ENCODE measurements at regions not wholly inside any gene's neighbourhood (a gene's known extent, or its start where the extent isn't known, plus 50 kb on each side); places are given as distances from the start of the nearest gene placed in this dataset.

DNA sequence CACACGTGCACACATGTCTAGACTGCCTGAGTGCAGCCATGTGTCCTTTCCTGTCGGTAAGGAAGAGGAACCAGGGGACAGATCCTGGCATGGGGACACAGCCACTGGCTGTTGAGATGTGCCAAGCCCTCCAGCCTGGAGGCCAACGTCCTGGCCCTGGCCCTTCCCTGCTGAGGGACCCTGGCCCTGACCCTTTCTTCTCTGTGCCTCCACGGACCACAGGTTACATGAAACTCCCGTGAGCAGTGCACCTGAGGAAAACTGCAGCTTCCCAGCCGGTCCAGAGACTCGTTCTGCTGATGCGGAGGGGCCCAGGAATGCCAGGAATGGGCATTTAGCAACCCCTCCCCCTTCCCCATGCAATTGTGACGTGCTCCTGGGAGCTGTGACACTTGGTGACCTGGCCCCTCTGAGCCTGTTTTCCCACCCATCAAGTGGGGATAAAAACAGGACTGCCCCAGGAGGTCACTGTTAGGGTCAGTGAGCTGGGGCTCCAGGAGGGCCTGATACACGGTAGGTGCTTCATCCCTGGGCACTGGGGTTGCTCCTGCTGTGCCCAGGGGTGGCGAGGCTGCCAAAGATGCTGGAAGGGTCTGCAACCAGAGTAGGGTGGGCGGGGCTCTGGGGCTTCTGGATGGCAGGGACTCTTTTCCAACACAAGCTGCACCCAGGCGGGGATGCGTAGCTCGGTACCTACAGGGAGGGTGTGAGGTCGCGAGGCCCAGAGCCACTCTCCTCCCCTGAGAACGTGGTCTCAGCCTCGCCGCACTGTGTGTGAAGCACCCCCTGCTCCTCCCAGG is 151.5 kb downstream of the C9orf50 start:
- peaks cover 0 to 2% of the 10 kb centered on the region in 2 experiments for H4K20me1 ChIP-seq (replicated peaks in 1 of 2; ENCODE audit: control insufficient read depth in 1 of 2, insufficient read depth in 2 of 2, low read length in 2 of 2)
- H4K91ac ChIP-seq (replicated peaks; ENCODE audit: insufficient read length, low read length): peak overlapping the region; percentile 83
- peak overlapping the region; percentile 100 for H2BK12ac ChIP-seq (ENCODE audit: low read depth, low read length)
- peaks cover 0 to 2% (median 0%) of the 10 kb centered on the region in 4 experiments; a peak in 2 of 7 replicates for H3K27me3 ChIP-seq (replicated peaks in 1 of 4; ENCODE audit: control insufficient read depth in 3 of 4, extremely low read depth in 1 of 4, insufficient read depth in 3 of 4, low read length in 3 of 4)
- ChIA-PET CTCF (ENCODE audit: partially characterized antibody) (interaction anchor here (1.3 kb wide), 1 partner anchor 11 kb away, joined by 5 read pairs; no protein-coding TSS in a partner anchor), POLR2A (ENCODE audit: partially characterized antibody) (interaction anchor here (0.6 to 4.1 kb wide), 6 partner anchors 10 to 287 kb away, joined by 3 to 22 read pairs (median 4); no protein-coding TSS in a partner anchor)
- H3K56ac ChIP-seq (replicated peaks; ENCODE audit: insufficient read length, low read depth, low read length): no peak overlapping the region
- peak overlapping the region; percentile 93; the same call in 1 of the 2 replicates for H2BK20ac ChIP-seq (ENCODE audit: low read length)
- DNase-seq (ENCODE audit: low read depth in 1 of 2, low spot score in 2 of 2) (no peak), FAIRE-seq (no peak)
- H3K14ac ChIP-seq (ENCODE audit: insufficient read length): no peak overlapping the region
- H3K9ac ChIP-seq (replicated peaks in 1 of 4; ENCODE audit: extremely low read depth in 1 of 4, low read depth in 3 of 4, low read length in 3 of 4): no peak overlapping the region; a peak in 2 of 7 replicates
- H2BK120ac ChIP-seq (replicated peaks; ENCODE audit: low read depth, low read length): no peak overlapping the region
- peak overlapping the region; percentile 93; the same call in 1 of the 2 replicates for H2BK15ac ChIP-seq (ENCODE audit: low read length)
- H4K5ac ChIP-seq (ENCODE audit: insufficient read length, low read depth, low read length): no peak overlapping the region
- peaks cover 5 to 19% (median 12%) of the 10 kb centered on the region in 4 experiments for H3K4me1 ChIP-seq (replicated peaks in 1 of 4; ENCODE audit: control insufficient read depth in 3 of 4, insufficient read depth in 4 of 4, low read length in 3 of 4)
- H3K23me2 ChIP-seq (ENCODE audit: low read depth, low read length): no peaks in the 10 kb centered on the region
- H3K18ac ChIP-seq (ENCODE audit: extremely low read depth, low read length): peak overlapping the region; percentile 25; the same call in 1 of the 2 replicates
- H2AFZ ChIP-seq (ENCODE audit: low read length): no peak overlapping the region
- H3K79me2 ChIP-seq (ENCODE audit: control insufficient read depth in 1 of 2, insufficient read depth in 2 of 2, low read length in 2 of 2): no peaks in the 10 kb centered on the region
- peak overlapping the region; percentile 96 for H2AK5ac ChIP-seq (ENCODE audit: low read depth, low read length)
- no peaks in the 10 kb centered on the region for H3K79me1 ChIP-seq (ENCODE audit: low read depth, low read length)
- no peaks in the 10 kb centered on the region for H3K36me3 ChIP-seq (ENCODE audit: control insufficient read depth in 2 of 4, insufficient read depth in 4 of 4, low read length in 3 of 4)
- 53% methylated on average over 20 of the region's 20 CpGs; no CpG with 5 or more reads in 1 of the 2 experiments for WGBS, 2 experiments (ENCODE audit: extremely low coverage in 1 of 2, insufficient coverage in 1 of 2, insufficient read length in 1 of 2, insufficient replicate concordance in 2 of 2, low coverage in 1 of 2, low lambda C conversion rate in 2 of 2, missing lambda C conversion rate in 1 of 2)
- no peak overlapping the region for H3K23ac ChIP-seq (ENCODE audit: insufficient read length)
- H3K27ac ChIP-seq (ENCODE audit: low read depth, low read length): no peak overlapping the region
- peak overlapping the region; percentile 17 to 53 for H3K4me2 ChIP-seq (ENCODE audit: insufficient read depth in 1 of 2, low read depth in 2 of 2, low read length in 2 of 2)
- H4K8ac ChIP-seq (ENCODE audit: extremely low read depth, insufficient read depth, low read length): peak overlapping the region; percentile 77; the same call in 1 of the 2 replicates
- peak overlapping the region; percentile 83; the same call in 1 of the 2 replicates for H2BK5ac ChIP-seq (ENCODE audit: low read depth, low read length)
- H3K4ac ChIP-seq (replicated peaks; ENCODE audit: insufficient read length, low read depth, low read length): peak overlapping the region; percentile 21
- no peak overlapping the region; a peak in 1 of 8 replicates for H3K4me3 ChIP-seq (ENCODE audit: extremely low read depth in 1 of 4, insufficient read depth in 2 of 4, low read depth in 3 of 4, low read length in 4 of 4)
- no peaks in the 10 kb centered on the region; a peak in 1 of 4 replicates for H3K9me3 ChIP-seq (ENCODE audit: insufficient read depth in 2 of 2, low read depth in 1 of 2, low read length in 1 of 2)
- TF ChIP-seq ASH2L (IDR thresholded peaks at IDR 0.05; ENCODE audit: low read length) (peak; percentile 80), ZNF274 (IDR thresholded peaks at IDR 0.05; ENCODE audit: borderline replicate concordance, extremely low read depth, low read length) (no peak), TAF1 (IDR thresholded peaks at IDR 0.05; ENCODE audit: low read depth, low read length) (0 out of 2 replicates have a peak, but pooled peaks have one; percentile 27), RXRA (IDR thresholded peaks at IDR 0.05; ENCODE audit: insufficient read depth, low read depth, low read length) (no peak), TEAD4 (IDR thresholded peaks at IDR 0.05; ENCODE audit: low read depth, low read length) (peak; percentile 98), SP1 (IDR thresholded peaks at IDR 0.05; ENCODE audit: low read depth, low read length) (peak; percentile 83), CREB1 (IDR thresholded peaks at IDR 0.05) (peak; percentile 84), SIN3A (conservative IDR thresholded peaks at IDR 0.05 in 1 of 2, IDR thresholded peaks at IDR 0.05 in 1 of 2; ENCODE audit: low read depth in 1 of 2, low read length in 2 of 2) (no peak), RAD21 (IDR thresholded peaks at IDR 0.05 in 1 of 2, conservative IDR thresholded peaks at IDR 0.05 in 1 of 2; ENCODE audit: low read depth in 2 of 2, low read length in 2 of 2) (0 out of 4 replicates have a peak, but pooled peaks of 1 of the 2 experiments have one; percentile 9), EGR1 (IDR thresholded peaks at IDR 0.05; ENCODE audit: borderline replicate concordance, low read depth, low read length) (no peak)
- TF ChIP-seq, protein P1, sequence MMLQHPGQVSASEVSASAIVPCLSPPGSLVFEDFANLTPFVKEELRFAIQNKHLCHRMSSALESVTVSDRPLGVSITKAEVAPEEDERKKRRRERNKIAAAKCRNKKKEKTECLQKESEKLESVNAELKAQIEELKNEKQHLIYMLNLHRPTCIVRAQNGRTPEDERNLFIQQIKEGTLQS (IDR thresholded peaks at IDR 0.05; ENCODE audit: insufficient read depth, low read depth, low read length): no peak
